Mammary epithelial cell (primary cell): ENCODE measurements at regions not wholly inside any gene's neighbourhood (a gene's known extent, or its start where the extent isn't known, plus 50 kb on each side); places are given as distances from the start of the nearest gene placed in this dataset.

Experiments used
- CTCF ChIP-seq, 2 donors: IDR thresholded peaks in 1 of 2; conservative IDR thresholded peaks in 1 of 2; 2 replicates each; pipeline ENCODE4 v1.5.1; 2011 to 2012; ENCODE audit warnings: inconsistent platforms in 2 of 2, low read length in 2 of 2, mild to moderate bottlenecking in 2 of 2, control low read depth in 1 of 2, low read depth in 1 of 2; ENCODE audit not compliant: insufficient read depth in 1 of 2; ENCODE audit errors: extremely low read depth in 1 of 2
- EZH2 ChIP-seq: IDR thresholded peaks from 2 replicates; pipeline ENCODE4 v1.6.1; 2012; ENCODE audit warnings: low read length, inconsistent platforms, borderline replicate concordance

- TF ChIP-seq CTCF (conservative IDR thresholded peaks at IDR 0.05 in 1 of 2, IDR thresholded peaks at IDR 0.05 in 1 of 2; ENCODE audit: extremely low read depth in 1 of 2, insufficient read depth in 1 of 2, low read depth in 1 of 2, low read length in 2 of 2) = no peak
- TF ChIP-seq EZH2 = no peak
Observed at GRCh38 chr6:14943116-14943515, 302.8 kb upstream of the JARID2 start.
